Astrocyte of the cerebellum (primary cell): ENCODE measurements at regions not wholly inside any gene's neighbourhood (a gene's known extent, or its start where the extent isn't known, plus 50 kb on each side); places are given as distances from the start of the nearest gene placed in this dataset.

Source experiments
- DNase-seq: peaks from one replicate; pipeline ENCODE4 v3.0.0-alpha.2; 2011; ENCODE audit warnings: low read depth
- H3K4me3 ChIP-seq: 2 replicates; pipeline ENCODE4 v1.5.1; 2011; ENCODE audit warnings: mild to moderate bottlenecking, low read depth, low read length, moderate library complexity
- CTCF ChIP-seq: IDR thresholded peaks from 2 replicates; pipeline ENCODE4 v1.5.1; 2012; ENCODE audit warnings: low read length, low read depth, moderate library complexity, mild to moderate bottlenecking; ENCODE audit errors: missing control alignments
- in situ Hi-C: cut with HindIII; loops from 2 replicates; pipeline ENCODE4 v1.10.0; 2017; ENCODE audit warnings: low sequenced_read_pairs

DNA sequence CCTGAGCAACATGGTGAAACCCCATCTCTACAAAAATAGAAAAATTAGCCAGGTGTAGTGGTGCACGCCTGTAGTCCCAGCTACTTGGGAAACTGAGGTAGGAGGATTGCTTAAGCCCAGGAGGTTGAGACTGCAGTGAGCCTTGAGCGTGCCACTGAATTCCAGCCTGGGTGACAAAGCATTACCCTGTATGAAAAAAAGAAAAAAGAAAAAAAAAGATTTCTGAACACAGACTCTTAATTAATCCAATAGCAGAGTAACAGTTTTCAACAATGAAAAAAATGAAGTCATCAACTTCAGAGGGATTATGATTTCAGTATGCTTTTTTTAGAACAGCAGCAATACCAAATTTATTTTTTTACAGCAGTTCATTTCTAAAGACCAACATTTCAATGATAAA, 118.8 kb upstream of the TNPO1 start:
- in situ Hi-C loops, result no loop called here
- no peak for DNase-seq
- no peak for TF ChIP-seq CTCF
- H3K4me3 ChIP-seq, result no peak overlapping the region

- in situ Hi-C loops, result no loop called here
- DNase-seq, result no peak
- H3K4me3 ChIP-seq, result no peak overlapping the region
- no peak for TF ChIP-seq CTCF
These were observed 120.8 kb upstream of the TNPO1 start for GRCh38 chr5:72695659-72696058.

- in situ Hi-C loops, result no loop called here
- no peak overlapping the region for H3K4me3 ChIP-seq
- no peak for TF ChIP-seq CTCF
- DNase-seq, result no peak
These were observed 121.6 kb upstream of the TNPO1 start for GRCh38 chr5:72694856-72695255.

GRCh38 chr5:72693546-72694205, 122.8 kb upstream of the TNPO1 start:
- TF ChIP-seq CTCF, result no peak
- in situ Hi-C loops, result no loop called here

DNA sequence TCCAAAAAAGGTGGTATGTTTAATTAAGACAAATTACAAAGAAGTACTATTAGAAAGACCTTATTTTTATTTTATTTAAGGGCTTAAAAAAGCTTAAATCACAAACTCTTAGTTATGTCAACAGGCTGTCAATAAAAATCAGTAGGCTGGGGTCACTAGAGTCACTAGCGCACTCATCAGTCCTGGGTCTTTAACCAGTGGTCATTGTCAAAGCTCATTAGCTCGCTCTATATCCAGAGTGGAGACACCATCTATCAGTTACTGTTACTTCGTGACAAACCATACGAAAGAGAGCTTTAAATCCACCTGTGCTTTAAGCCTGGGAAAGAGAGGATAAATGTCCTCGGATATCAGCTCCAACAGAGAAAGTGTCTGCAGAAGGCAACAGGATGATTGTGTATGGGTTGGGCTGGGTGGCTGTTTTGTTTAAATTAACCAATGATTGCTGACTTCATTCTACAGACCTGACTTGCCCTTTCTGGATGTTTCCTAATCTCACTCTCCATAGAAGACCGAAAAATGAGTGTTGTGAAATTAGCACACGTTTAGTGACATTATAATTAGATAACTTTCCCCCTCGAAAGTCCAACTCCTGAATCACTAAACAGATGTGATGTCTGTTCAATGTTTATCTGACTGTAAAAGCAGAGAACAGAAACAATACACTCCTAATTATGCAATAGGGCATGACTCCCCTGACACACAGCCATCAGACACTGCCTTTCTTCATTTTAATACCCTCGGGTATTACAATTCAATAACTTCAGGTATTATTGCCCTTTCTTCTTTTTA, 123.6 kb upstream of the TNPO1 start:
- no peak for DNase-seq
- in situ Hi-C loops, result no loop called here

More at GRCh38 chr5:72693546-72694205, 122.8 kb upstream of the TNPO1 start:
- no peak overlapping the region for H3K4me3 ChIP-seq
- DNase-seq, result no peak

GRCh38 chr5:72692231-72692637, 124.2 kb upstream of the TNPO1 start:
- in situ Hi-C loops, result no loop called here
- no peak overlapping the region for H3K4me3 ChIP-seq
- DNase-seq, result no peak
- TF ChIP-seq CTCF, result no peak

More for the DNA sequence above, 123.6 kb upstream of the TNPO1 start:
- no peak overlapping the region for H3K4me3 ChIP-seq
- no peak for TF ChIP-seq CTCF
